Stomach (tissue), 4 donors: ENCODE measurements at regions not wholly inside any gene's neighbourhood (a gene's known extent, or its start where the extent isn't known, plus 50 kb on each side); places are given as distances from the start of the nearest gene placed in this dataset.

Source experiments
- EP300 ChIP-seq: sonication (generic); formaldehyde crosslinking; IDR thresholded peaks from one replicate; pipeline ENCODE4 v1.6.1; 2017; ENCODE audit warnings: antibody characterized with exemption
- POLR2A ChIP-seq, 4 donors: fragments of 450-650 bp; IDR thresholded peaks; one replicate each; pipeline ENCODE4 v1.6.1; 2016; ENCODE audit warnings: antibody characterized with exemption in 4 of 4, control low read depth in 2 of 4, mild to moderate bottlenecking in 1 of 4, moderate library complexity in 1 of 4
- POLR2AphosphoS5 ChIP-seq, 3 donors: sonication (generic); formaldehyde crosslinking; IDR thresholded peaks; one replicate each; pipeline ENCODE4 v1.6.1; 2016; ENCODE audit warnings: antibody characterized with exemption in 3 of 3
- TF ChIP-seq, protein P1 (sequence below), 7 experiments: fragments of 450-650 bp in 4 of 7; fragments of 200-600 bp in 3 of 7; sonication (generic) in 3 of 7; IDR thresholded peaks; one replicate each; pipeline ENCODE4 v1.5.1; 2016 to 2019; ENCODE audit warnings: antibody characterized with exemption in 7 of 7, control low read depth in 2 of 7, mild to moderate bottlenecking in 1 of 7

DNA sequence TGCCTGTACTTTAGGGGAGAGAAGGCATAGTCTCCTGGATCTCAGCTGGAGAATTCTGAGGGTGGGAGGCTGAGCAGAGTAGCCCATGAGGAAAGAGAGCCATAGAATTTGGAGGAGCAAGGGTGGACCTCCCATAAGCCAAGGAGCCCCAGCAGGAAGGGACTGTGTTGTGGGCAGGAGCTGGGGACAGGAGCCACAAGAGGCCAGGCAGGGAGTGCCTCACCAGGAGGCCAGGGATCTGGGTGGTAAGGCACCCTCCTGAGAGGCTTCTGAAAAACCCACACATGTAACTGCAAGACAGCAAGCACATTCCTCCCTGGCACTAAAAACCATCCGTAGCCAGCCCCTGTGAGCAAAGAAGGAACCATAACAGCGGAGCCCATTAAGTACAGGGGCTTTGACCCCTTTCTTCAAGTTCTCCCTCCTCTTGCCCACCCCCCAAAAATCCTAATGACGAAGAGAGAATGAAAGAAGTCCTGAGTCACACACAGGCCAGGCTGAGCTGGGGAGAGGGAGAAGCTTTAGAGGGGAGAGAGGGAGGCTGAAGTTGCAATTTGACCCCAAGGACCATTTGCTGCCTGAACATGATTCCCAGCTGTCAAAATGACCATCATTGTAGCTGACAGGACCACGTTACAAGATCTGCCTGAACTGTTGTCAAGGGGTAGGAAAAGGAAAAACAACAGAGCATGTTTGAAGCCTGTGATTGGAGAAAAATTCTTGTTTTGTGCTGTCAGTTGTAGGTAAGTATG is 82.6 kb downstream of the TRIM42 start:
- TF ChIP-seq, protein P1, sequence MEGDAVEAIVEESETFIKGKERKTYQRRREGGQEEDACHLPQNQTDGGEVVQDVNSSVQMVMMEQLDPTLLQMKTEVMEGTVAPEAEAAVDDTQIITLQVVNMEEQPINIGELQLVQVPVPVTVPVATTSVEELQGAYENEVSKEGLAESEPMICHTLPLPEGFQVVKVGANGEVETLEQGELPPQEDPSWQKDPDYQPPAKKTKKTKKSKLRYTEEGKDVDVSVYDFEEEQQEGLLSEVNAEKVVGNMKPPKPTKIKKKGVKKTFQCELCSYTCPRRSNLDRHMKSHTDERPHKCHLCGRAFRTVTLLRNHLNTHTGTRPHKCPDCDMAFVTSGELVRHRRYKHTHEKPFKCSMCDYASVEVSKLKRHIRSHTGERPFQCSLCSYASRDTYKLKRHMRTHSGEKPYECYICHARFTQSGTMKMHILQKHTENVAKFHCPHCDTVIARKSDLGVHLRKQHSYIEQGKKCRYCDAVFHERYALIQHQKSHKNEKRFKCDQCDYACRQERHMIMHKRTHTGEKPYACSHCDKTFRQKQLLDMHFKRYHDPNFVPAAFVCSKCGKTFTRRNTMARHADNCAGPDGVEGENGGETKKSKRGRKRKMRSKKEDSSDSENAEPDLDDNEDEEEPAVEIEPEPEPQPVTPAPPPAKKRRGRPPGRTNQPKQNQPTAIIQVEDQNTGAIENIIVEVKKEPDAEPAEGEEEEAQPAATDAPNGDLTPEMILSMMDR (IDR thresholded peaks at IDR 0.05) = no peak
- TF ChIP-seq POLR2A (IDR thresholded peaks at IDR 0.05) = no peak
- no peak for TF ChIP-seq POLR2AphosphoS5 (IDR thresholded peaks at IDR 0.05)
- no peak for TF ChIP-seq EP300
